DND-41 (cell line): ENCODE measurements at regions not wholly inside any gene's neighbourhood (a gene's known extent, or its start where the extent isn't known, plus 50 kb on each side); places are given as distances from the start of the nearest gene placed in this dataset.

Experiments
- ATAC-seq: fragments of 200-7000 bp; cut with Tn5 transposase; 3 replicates; pipeline ENCODE4 v1.9.1; 2021; ENCODE audit warnings: low read depth; ENCODE audit not compliant: insufficient read depth
- DNase-seq: peaks from one replicate; pipeline ENCODE4 v3.0.0-alpha.2; 2020
- H2AFZ ChIP-seq: 2 replicates; pipeline ENCODE4 v1.6.0; 2012; ENCODE audit warnings: low read depth, low read length
- H3K27ac ChIP-seq: 2 replicates; pipeline ENCODE4 v1.5.1; 2012; ENCODE audit warnings: low read length, inconsistent platforms
- H3K27me3 ChIP-seq: fragments of 200-600 bp; sonication (generic); 2 replicates; pipeline ENCODE4 v1.6.0; 2012; ENCODE audit warnings: low read length, mild to moderate bottlenecking, inconsistent platforms; ENCODE audit not compliant: insufficient read depth, poor library complexity
- H3K36me3 ChIP-seq: 2 replicates; pipeline ENCODE4 v1.5.1; 2012; ENCODE audit warnings: low read length, inconsistent platforms; ENCODE audit not compliant: insufficient read depth
- H3K4me1 ChIP-seq: 2 replicates; pipeline ENCODE4 v1.5.1; 2012; ENCODE audit warnings: mild to moderate bottlenecking, low read length; ENCODE audit not compliant: insufficient read depth
- H3K4me2 ChIP-seq: 2 replicates; pipeline ENCODE4 v1.6.0; 2012; ENCODE audit warnings: mild to moderate bottlenecking, moderate library complexity, low read length, inconsistent platforms; ENCODE audit not compliant: insufficient read depth
- H3K4me3 ChIP-seq, 2 experiments: fragments of 200-600 bp in 1 of 2; shearing (Covaris generic) in 1 of 2; 2 replicates each; pipeline ENCODE4 v1.5.1; 2012 to 2016; ENCODE audit warnings: inconsistent platforms in 2 of 2, low read length in 2 of 2, mild to moderate bottlenecking in 2 of 2, low read depth in 1 of 2, moderate library complexity in 1 of 2
- H3K79me2 ChIP-seq: 2 replicates; pipeline ENCODE4 v1.6.0; 2012; ENCODE audit warnings: low read length, inconsistent platforms; ENCODE audit not compliant: insufficient read depth
- H3K9ac ChIP-seq: 2 replicates; pipeline ENCODE4 v1.6.0; 2012; ENCODE audit warnings: low read depth, mild to moderate bottlenecking, inconsistent platforms, low read length, moderate library complexity
- H3K9me3 ChIP-seq: 2 replicates; pipeline ENCODE4 v1.5.1; 2012; ENCODE audit warnings: low read length, moderate library complexity, mild to moderate bottlenecking, inconsistent platforms; ENCODE audit not compliant: insufficient read depth, severe bottlenecking
- H4K20me1 ChIP-seq: 2 replicates; pipeline ENCODE4 v1.6.0; 2012; ENCODE audit warnings: low read length; ENCODE audit not compliant: insufficient read depth
- CTCF ChIP-seq: IDR thresholded peaks from 2 replicates; pipeline ENCODE4 v1.5.1; 2012; ENCODE audit warnings: borderline replicate concordance, low read length, moderate library complexity, mild to moderate bottlenecking; ENCODE audit not compliant: poor library complexity, severe bottlenecking; ENCODE audit errors: extremely low read depth
- EZH2 ChIP-seq: IDR thresholded peaks from 3 replicates; pipeline ENCODE4 v1.6.1; 2012; ENCODE audit warnings: borderline replicate concordance, low read depth, mild to moderate bottlenecking, moderate library complexity, low read length, inconsistent platforms; ENCODE audit not compliant: severe bottlenecking

- peak; percentile 17 for DNase-seq
- H3K27me3 ChIP-seq: no peaks in the 10 kb centered on the region
- peak overlapping the region; percentile 68 for H3K4me2 ChIP-seq
- H3K36me3 ChIP-seq: no peaks in the 10 kb centered on the region
- H2AFZ ChIP-seq: peak overlapping the region; percentile 77
- H4K20me1 ChIP-seq: no peaks in the 10 kb centered on the region
- no peaks in the 10 kb centered on the region for H3K79me2 ChIP-seq
- TF ChIP-seq EZH2 (no peak), CTCF (no peak)
- H3K9me3 ChIP-seq: no peaks in the 10 kb centered on the region
- H3K4me3 ChIP-seq: peak overlapping the region in 1 of 2 experiments; percentile 44; a peak in 1 of 4 replicates
- ATAC-seq: no peak
- H3K9ac ChIP-seq: peak overlapping the region; percentile 43
- peak overlapping the region; percentile 83 for H3K27ac ChIP-seq
- peaks cover 41% of the 10 kb centered on the region for H3K4me1 ChIP-seq
Measured at GRCh38 chrX:149121206-149121920, 383.7 kb downstream of the IDS start.

- Histone ChIP-seq H3K36me3 (no peaks in the 10 kb centered on the region), H3K9ac (peak overlapping the region; percentile 43), H3K79me2 (no peaks in the 10 kb centered on the region), H3K4me2 (peak overlapping the region; percentile 68), H4K20me1 (no peaks in the 10 kb centered on the region), H3K9me3 (no peaks in the 10 kb centered on the region), H3K4me1 (peaks cover 45% of the 10 kb centered on the region), H3K27ac (peak overlapping the region; percentile 83), H3K4me3 (peak overlapping the region in 1 of 2 experiments; percentile 44; a peak in 2 of 4 replicates), H2AFZ (peak overlapping the region; percentile 77), H3K27me3 (no peaks in the 10 kb centered on the region)
- DNase-seq (peak; percentile 77), ATAC-seq (peak; percentile 97)
- TF ChIP-seq CTCF (peak; percentile 56), EZH2 (no peak)
Measured at GRCh38 chrX:149120459-149120858, 384.6 kb downstream of the IDS start.

GRCh38 chrX:149114874-149115273, 390.2 kb downstream of the IDS start:
- no peaks in the 10 kb centered on the region for H3K36me3 ChIP-seq
- no peaks in the 10 kb centered on the region for H3K9me3 ChIP-seq
- no peaks in the 10 kb centered on the region for H4K20me1 ChIP-seq
- H3K4me3 ChIP-seq: no peak overlapping the region
- no peak overlapping the region for H2AFZ ChIP-seq
- no peak overlapping the region for H3K9ac ChIP-seq
- H3K27ac ChIP-seq: no peak overlapping the region
- no peak overlapping the region for H3K4me2 ChIP-seq
- H3K27me3 ChIP-seq: no peaks in the 10 kb centered on the region
- DNase-seq: no peak
- no peak for TF ChIP-seq EZH2
- TF ChIP-seq CTCF: no peak
- ATAC-seq: no peak
- H3K4me1 ChIP-seq: peaks cover 21% of the 10 kb centered on the region
- H3K79me2 ChIP-seq: no peaks in the 10 kb centered on the region
